Adrenal gland (tissue), 5 donors: ENCODE measurements at regions not wholly inside any gene's neighbourhood (a gene's known extent, or its start where the extent isn't known, plus 50 kb on each side); places are given as distances from the start of the nearest gene placed in this dataset.

Source experiments
- CTCF ChIP-seq, 6 experiments: fragments of 450-650 bp in 4 of 6; fragments of 200-600 bp in 2 of 6; sonication (generic) in 1 of 6; IDR thresholded peaks; 1 replicate in 5 of 6; 2 replicates in 1 of 6; pipeline versions ENCODE4 v1.5.1 to v1.8.0; 2016 to 2021; ENCODE audit warnings: antibody characterized with exemption in 6 of 6, mild to moderate bottlenecking in 2 of 6, moderate library complexity in 1 of 6
- POLR2A ChIP-seq, 2 donors: fragments of 450-650 bp; IDR thresholded peaks; one replicate each; pipeline ENCODE4 v1.6.1; 2017; ENCODE audit warnings: antibody characterized with exemption in 2 of 2, mild to moderate bottlenecking in 2 of 2, moderate library complexity in 1 of 2
- donor health status: DM: no; HTN: no; CAD: no.

GRCh38 chr2:185278761-185279160, 459.8 kb upstream of the FSIP2 start:
- no peak for TF ChIP-seq POLR2A (IDR thresholded peaks at IDR 0.05)
- TF ChIP-seq CTCF (IDR thresholded peaks at IDR 0.05), result no peak
